ENCODE measurements at regions not wholly inside any gene's neighbourhood (a gene's known extent, or its start where the extent isn't known, plus 50 kb on each side); places are given as distances from the start of the nearest gene placed in this dataset.

DNA sequence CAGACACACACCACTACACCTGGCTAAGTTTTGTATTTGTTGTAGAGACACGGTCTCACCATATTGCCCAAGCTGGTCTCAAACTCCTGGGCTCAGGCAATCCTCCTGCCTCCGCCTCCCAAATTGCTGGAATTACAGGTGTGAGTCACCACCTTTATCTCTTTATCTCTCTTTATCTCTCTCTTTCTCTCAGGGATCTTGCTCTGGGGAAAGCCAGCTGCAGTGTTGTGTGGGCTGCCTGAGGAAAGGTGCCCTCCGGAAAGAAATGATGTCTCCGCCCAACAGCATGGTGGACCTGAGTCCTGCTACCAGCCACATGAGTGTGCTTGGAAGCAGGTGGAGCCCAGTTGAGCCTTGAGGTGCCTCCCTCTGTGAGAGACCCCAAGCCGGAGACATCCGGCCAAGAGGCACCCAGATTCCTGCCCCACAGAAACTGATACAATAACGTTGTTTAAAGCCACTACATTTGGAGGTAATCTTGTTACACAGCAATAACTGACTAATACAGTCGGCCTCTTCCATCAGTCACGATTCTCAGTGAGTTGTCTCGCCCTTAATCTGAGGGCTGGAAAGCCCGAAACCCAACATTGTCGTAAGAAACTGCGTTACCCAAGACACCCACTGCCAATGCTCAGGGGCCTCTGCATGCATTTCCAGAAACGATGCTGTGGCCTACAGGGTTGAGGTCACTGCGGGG is 68.0 kb upstream of the RPH3AL start:
- WGBS (ENCODE audit: extremely low coverage, insufficient read length, low lambda C conversion rate), result no CpG with 5 or more reads among the region's 15 CpGs
- no peak overlapping the region; a peak in 1 of 5 replicates for H3K4me3 Mint-ChIP-seq

More for the DNA sequence above, 68.0 kb upstream of the RPH3AL start:
- no peak overlapping the region for H2AFZ ChIP-seq (ENCODE audit: low read length)
- no peak overlapping the region for H3K56ac ChIP-seq (ENCODE audit: insufficient read length, low read depth, low read length)
- H3K4me2 ChIP-seq (ENCODE audit: insufficient read depth, insufficient read length, low read length), result no peak overlapping the region
- H4K91ac ChIP-seq (ENCODE audit: insufficient read length, low read depth, low read length), result no peak overlapping the region
- H3K4me1 Mint-ChIP-seq, result peaks cover 14 to 19% of the 10 kb centered on the region in 2 experiments
- no peak overlapping the region for H3K4ac ChIP-seq (ENCODE audit: low read depth, low read length)
- H3K9me3 ChIP-seq (ENCODE audit: control insufficient read depth, low read depth, low read length), result no peaks in the 10 kb centered on the region
- H3K14ac ChIP-seq (ENCODE audit: insufficient read depth, low read length), result no peak overlapping the region
- no peaks in the 10 kb centered on the region; a peak in 1 of 5 replicates for H3K9me3 Mint-ChIP-seq
- no peak overlapping the region for H2BK15ac ChIP-seq (ENCODE audit: low read depth, low read length)
- no peaks in the 10 kb centered on the region; a peak in 2 of 7 replicates for H3K36me3 Mint-ChIP-seq (ENCODE audit: insufficient read depth in 1 of 3, low read depth in 3 of 3)
- no peak overlapping the region for H2AK5ac ChIP-seq (ENCODE audit: insufficient read length, low read length)
- H3K27ac ChIP-seq (ENCODE audit: insufficient read length, low read depth, low read length), result no peak overlapping the region
- peaks cover 2% of the 10 kb centered on the region for H4K20me1 ChIP-seq (ENCODE audit: control insufficient read depth, insufficient read depth, insufficient read length)
- no peak overlapping the region for H2BK12ac ChIP-seq (ENCODE audit: insufficient read length, low read depth, low read length)
- H3K27me3 ChIP-seq (ENCODE audit: insufficient read depth, low read length), result no peaks in the 10 kb centered on the region
- no peak overlapping the region for H3K27ac Mint-ChIP-seq
- no peak overlapping the region for H3K18ac ChIP-seq (ENCODE audit: insufficient read length, low read depth, low read length)
- no peak overlapping the region for H2BK20ac ChIP-seq (ENCODE audit: low read depth, low read length, poor library complexity, severe bottlenecking)
- H3K23me2 ChIP-seq (ENCODE audit: insufficient read length, low read depth, low read length, poor library complexity, severe bottlenecking), result no peaks in the 10 kb centered on the region
- no peak overlapping the region for H3K23ac ChIP-seq (ENCODE audit: insufficient read length, low read depth, low read length)
- no peak for DNase-seq
- H4K8ac ChIP-seq (replicated peaks; ENCODE audit: insufficient read length, low read depth, low read length), result no peak overlapping the region
- no peak overlapping the region for H4K5ac ChIP-seq (ENCODE audit: insufficient read length, low read depth, low read length)
- H3K4me1 ChIP-seq (ENCODE audit: insufficient read depth, low read length), result no peaks in the 10 kb centered on the region
- no peaks in the 10 kb centered on the region for H3K79me2 ChIP-seq (ENCODE audit: insufficient read depth, low read length)
- TF ChIP-seq, protein P1, sequence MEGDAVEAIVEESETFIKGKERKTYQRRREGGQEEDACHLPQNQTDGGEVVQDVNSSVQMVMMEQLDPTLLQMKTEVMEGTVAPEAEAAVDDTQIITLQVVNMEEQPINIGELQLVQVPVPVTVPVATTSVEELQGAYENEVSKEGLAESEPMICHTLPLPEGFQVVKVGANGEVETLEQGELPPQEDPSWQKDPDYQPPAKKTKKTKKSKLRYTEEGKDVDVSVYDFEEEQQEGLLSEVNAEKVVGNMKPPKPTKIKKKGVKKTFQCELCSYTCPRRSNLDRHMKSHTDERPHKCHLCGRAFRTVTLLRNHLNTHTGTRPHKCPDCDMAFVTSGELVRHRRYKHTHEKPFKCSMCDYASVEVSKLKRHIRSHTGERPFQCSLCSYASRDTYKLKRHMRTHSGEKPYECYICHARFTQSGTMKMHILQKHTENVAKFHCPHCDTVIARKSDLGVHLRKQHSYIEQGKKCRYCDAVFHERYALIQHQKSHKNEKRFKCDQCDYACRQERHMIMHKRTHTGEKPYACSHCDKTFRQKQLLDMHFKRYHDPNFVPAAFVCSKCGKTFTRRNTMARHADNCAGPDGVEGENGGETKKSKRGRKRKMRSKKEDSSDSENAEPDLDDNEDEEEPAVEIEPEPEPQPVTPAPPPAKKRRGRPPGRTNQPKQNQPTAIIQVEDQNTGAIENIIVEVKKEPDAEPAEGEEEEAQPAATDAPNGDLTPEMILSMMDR (conservative IDR thresholded peaks at IDR 0.05), result no peak
- H3K27me3 Mint-ChIP-seq (ENCODE audit: low read depth), result peaks cover 5% of the 10 kb centered on the region
- H3T11ph ChIP-seq (ENCODE audit: low read length), result no peak overlapping the region
- H2BK120ac ChIP-seq (ENCODE audit: low read depth, low read length, poor library complexity, severe bottlenecking), result no peak overlapping the region
- H3K9ac ChIP-seq (ENCODE audit: extremely low read depth, insufficient read length, low read length), result no peak overlapping the region
- H2BK5ac ChIP-seq (ENCODE audit: insufficient read length, low read length), result no peak overlapping the region
- no peaks in the 10 kb centered on the region for H3K79me1 ChIP-seq (ENCODE audit: insufficient read depth, low read depth, low read length, poor library complexity, severe bottlenecking)

All from H9 (cell line).